IMR-90 (cell line): ENCODE measurements at regions not wholly inside any gene's neighbourhood (a gene's known extent, or its start where the extent isn't known, plus 50 kb on each side); places are given as distances from the start of the nearest gene placed in this dataset.

Experiments
- ATAC-seq: fragments of 200-7000 bp; cut with Tn5 transposase; 2 replicates; pipeline ENCODE4 v1.9.1; 2020; ENCODE audit warnings: low read depth, mild to moderate bottlenecking, moderate library complexity
- BruUV-seq: library from RNA; stranded (reverse); fragments of 400-500 nt; replicated peaks from 2 replicates; lab custom pipeline; 2021; lab: Mats Ljungman, UMichigan
- CTCF ChIA-PET: fragments of 300-600 bp; formaldehyde crosslinking; extraction: SDS; loops from one replicate; lab custom pipeline; 2021; ENCODE audit warnings: antibody characterized with exemption; lab: Yijun Ruan, JAX
- POLR2A ChIA-PET: fragments of 300-600 bp; sonication (Branson Sonifier 250); formaldehyde crosslinking; loops from one replicate; lab custom pipeline; 2022; ENCODE audit warnings: antibody characterized with exemption; ENCODE audit not compliant: unreplicated experiment; lab: Charles Lee
- DNase-seq: peaks from one replicate; pipeline ENCODE4 v3.0.0; 2013
- H2AFZ ChIP-seq: replicated peaks from 2 replicates; pipeline ENCODE3; 2013; ENCODE audit warnings: low read length, mild to moderate bottlenecking; ENCODE audit not compliant: poor library complexity
- H2AK5ac ChIP-seq: 2 replicates; pipeline ENCODE4 v1.6.1; 2013; ENCODE audit warnings: low read depth, low read length, inconsistent platforms
- H2AK9ac ChIP-seq: replicated peaks from 2 replicates; pipeline ENCODE3; 2013; ENCODE audit warnings: mild to moderate bottlenecking, low read depth, low read length, moderate library complexity; ENCODE audit not compliant: poor library complexity
- H2BK120ac ChIP-seq: 2 replicates; pipeline ENCODE4 v1.6.1; 2013; ENCODE audit warnings: low read depth, low read length, inconsistent platforms
- H2BK15ac ChIP-seq: 3 replicates; pipeline ENCODE4 v1.6.1; 2013; ENCODE audit warnings: low read depth, low read length, inconsistent platforms
- H2BK20ac ChIP-seq: 2 replicates; pipeline ENCODE4 v1.6.1; 2013; ENCODE audit warnings: low read depth, mild to moderate bottlenecking, inconsistent platforms, low read length, moderate library complexity
- H2BK5ac ChIP-seq: 2 replicates; pipeline ENCODE4 v1.6.1; 2013; ENCODE audit warnings: mild to moderate bottlenecking, low read depth, low read length, inconsistent platforms; ENCODE audit not compliant: poor library complexity, severe bottlenecking
- H3K14ac ChIP-seq: replicated peaks from 2 replicates; pipeline ENCODE4 v1.6.1; 2013; ENCODE audit warnings: low read depth, low read length, inconsistent platforms
- H3K18ac ChIP-seq: 2 replicates; pipeline ENCODE4 v1.6.1; 2013; ENCODE audit warnings: low read depth, low read length, control low read depth
- H3K23ac ChIP-seq: 2 replicates; pipeline ENCODE4 v1.6.1; 2013; ENCODE audit warnings: low read depth, low read length, inconsistent platforms
- H3K27ac ChIP-seq: 2 replicates; pipeline ENCODE4 v1.5.1; 2013; ENCODE audit warnings: mild to moderate bottlenecking, control low read depth, low read length; ENCODE audit not compliant: insufficient read depth
- H3K27me3 ChIP-seq: 2 replicates; pipeline ENCODE4 v1.6.1; 2013; ENCODE audit warnings: low read length; ENCODE audit not compliant: control insufficient read depth, insufficient read depth
- H3K36me3 ChIP-seq: 2 replicates; pipeline ENCODE4 v1.6.1; 2013; ENCODE audit warnings: low read length, mixed read lengths; ENCODE audit not compliant: control insufficient read depth, insufficient read depth
- H3K4ac ChIP-seq: 2 replicates; pipeline ENCODE4 v1.6.1; 2013; ENCODE audit warnings: low read depth, low read length, inconsistent platforms
- H3K4me1 ChIP-seq: 2 replicates; pipeline ENCODE4 v1.6.1; 2013; ENCODE audit warnings: low read length, mixed read lengths; ENCODE audit not compliant: control insufficient read depth, insufficient read depth
- H3K4me2 ChIP-seq: 2 replicates; pipeline ENCODE4 v1.6.1; 2013; ENCODE audit warnings: low read depth, mild to moderate bottlenecking, control low read depth, low read length, moderate library complexity
- H3K4me3 ChIP-seq: 2 replicates; pipeline ENCODE4 v1.5.1; 2013; ENCODE audit warnings: low read depth, mild to moderate bottlenecking, control low read depth, low read length, moderate library complexity; ENCODE audit not compliant: insufficient read depth
- H3K56ac ChIP-seq: 2 replicates; pipeline ENCODE4 v1.6.1; 2013; ENCODE audit warnings: low read length, inconsistent platforms; ENCODE audit not compliant: insufficient read depth; ENCODE audit errors: extremely low read depth
- H3K79me1 ChIP-seq, 2 experiments: 2 replicates each; pipeline ENCODE4 v1.6.1; 2013; ENCODE audit warnings: low read length in 2 of 2, inconsistent platforms in 1 of 2, low read depth in 1 of 2
- H3K9ac ChIP-seq: 2 replicates; pipeline ENCODE4 v1.6.1; 2013; ENCODE audit warnings: low read depth, low read length, control low read depth
- H3K9me1 ChIP-seq: 2 replicates; pipeline ENCODE4 v1.6.1; 2013; ENCODE audit warnings: low read length, inconsistent platforms; ENCODE audit not compliant: insufficient read depth
- H3K9me3 ChIP-seq: 2 replicates; pipeline ENCODE4 v1.6.1; 2013; ENCODE audit warnings: low read length; ENCODE audit not compliant: control insufficient read depth, insufficient read depth
- H4K20me1 ChIP-seq: 2 replicates; pipeline ENCODE4 v1.6.1; 2013; ENCODE audit warnings: low read length, inconsistent platforms; ENCODE audit not compliant: insufficient read depth
- H4K5ac ChIP-seq: 2 replicates; pipeline ENCODE4 v1.6.1; 2013; ENCODE audit warnings: mild to moderate bottlenecking, low read depth, low read length, control low read depth
- H4K8ac ChIP-seq, 2 experiments: 2 replicates each; pipeline ENCODE4 v1.6.1; 2013; ENCODE audit warnings: low read depth in 2 of 2, low read length in 2 of 2, control low read depth in 1 of 2, inconsistent platforms in 1 of 2
- H4K91ac ChIP-seq: 2 replicates; pipeline ENCODE4 v1.6.1; 2013; ENCODE audit warnings: low read depth, low read length, inconsistent platforms; ENCODE audit not compliant: insufficient read depth
- BHLHE40 ChIP-seq: fragments of 150-350 bp; IDR thresholded peaks from 2 replicates; pipeline ENCODE4 v1.6.1; 2016; ENCODE audit warnings: mild to moderate bottlenecking, low read depth, low read length
- CEBPB ChIP-seq: IDR thresholded peaks from 2 replicates; pipeline ENCODE4 v1.6.1; 2012; ENCODE audit warnings: low read depth, low read length, improper control_type of control experiment
- CHD1 ChIP-seq: IDR thresholded peaks from 2 replicates; pipeline ENCODE4 v1.6.1; 2012; ENCODE audit warnings: low read depth, low read length, improper control_type of control experiment
- CTCF ChIP-seq: conservative IDR thresholded peaks from 2 replicates; pipeline ENCODE4 v1.5.1; 2012; ENCODE audit warnings: mild to moderate bottlenecking, low read depth, low read length, improper control_type of control experiment
- ELK1 ChIP-seq: fragments of 150-350 bp; IDR thresholded peaks from 2 replicates; pipeline ENCODE4 v1.6.1; 2016; ENCODE audit warnings: low read depth, mild to moderate bottlenecking, low read length, moderate library complexity, borderline replicate concordance
- FOS ChIP-seq: fragments of 150-350 bp; IDR thresholded peaks from 2 replicates; pipeline ENCODE4 v1.6.1; 2016; ENCODE audit warnings: low read depth, low read length
- MAFK ChIP-seq: IDR thresholded peaks from 2 replicates; pipeline ENCODE4 v1.6.1; 2012; ENCODE audit warnings: low read depth, low read length, improper control_type of control experiment
- MAZ ChIP-seq: IDR thresholded peaks from 2 replicates; pipeline ENCODE4 v1.6.1; 2012; ENCODE audit warnings: low read depth, mild to moderate bottlenecking, low read length, improper control_type of control experiment, moderate library complexity, borderline replicate concordance
- MXI1 ChIP-seq: IDR thresholded peaks from 2 replicates; pipeline ENCODE4 v1.6.1; 2012; ENCODE audit warnings: low read depth, mild to moderate bottlenecking, low read length, moderate library complexity, borderline replicate concordance
- NFE2L2 ChIP-seq: fragments of 150-350 bp; IDR thresholded peaks from 2 replicates; pipeline ENCODE4 v1.6.1; 2016; ENCODE audit warnings: low read depth, mild to moderate bottlenecking, low read length
- POLR2A ChIP-seq: IDR thresholded peaks from 2 replicates; pipeline ENCODE4 v1.6.1; 2012; ENCODE audit warnings: mild to moderate bottlenecking, low read depth, low read length
- RAD21 ChIP-seq: IDR thresholded peaks from 2 replicates; pipeline ENCODE4 v1.6.1; 2012; ENCODE audit warnings: low read length, improper control_type of control experiment
- RCOR1 ChIP-seq: IDR thresholded peaks from 2 replicates; pipeline ENCODE4 v1.6.1; 2012; ENCODE audit warnings: mild to moderate bottlenecking, low read length, improper control_type of control experiment; ENCODE audit not compliant: insufficient replicate concordance
- RFX5 ChIP-seq: IDR thresholded peaks from 2 replicates; pipeline ENCODE4 v1.8.0; 2012; ENCODE audit warnings: low read depth, mild to moderate bottlenecking, low read length, moderate library complexity
- SMC3 ChIP-seq: fragments of 150-350 bp; IDR thresholded peaks from 2 replicates; pipeline ENCODE4 v1.6.1; 2016; ENCODE audit warnings: low read depth, mild to moderate bottlenecking, antibody characterized with exemption, low read length, moderate library complexity
- USF2 ChIP-seq: fragments of 150-350 bp; IDR thresholded peaks from 2 replicates; pipeline ENCODE4 v1.6.1; 2017; ENCODE audit warnings: mild to moderate bottlenecking, antibody characterized with exemption, low read length, low read depth
- WGBS, 2 experiments: methylation state at CpG; one replicate each; pipeline versions ENCODE4 v1.1.5 to v1.1.7; 2013; ENCODE audit warnings: missing lambda C conversion rate in 2 of 2; ENCODE audit not compliant: insufficient read length in 1 of 2; ENCODE audit errors: extremely low coverage in 2 of 2; 5-methylcytosine and 5-hydroxymethylcytosine counted together
- dilution Hi-C: fragments of 300-500 bp; cut with HindIII; formaldehyde crosslinking; loops from one replicate; pipeline ENCODE4 v1.14.3; 2018; ENCODE audit warnings: low sequenced_read_pairs; ENCODE audit not compliant: unreplicated experiment
- in situ Hi-C: fragments of 300-500 bp; cut with MboI; formaldehyde crosslinking; loops from 3 replicates; pipeline ENCODE4 v1.14.3; 2019; ENCODE audit warnings: low sequenced_read_pairs, inconsistent platforms, mixed read lengths
- intact Hi-C: fragments of 100-400 bp; cut with micrococcal nuclease; formaldehyde crosslinking; loops from 2 replicates; pipeline ENCODE4 v1.10.0; 2022

- POLR2A ChIA-PET, result no interaction called here
- no peak overlapping the region for H3K4me2 ChIP-seq
- H2AK5ac ChIP-seq, result no peak overlapping the region
- no peak for TF ChIP-seq CEBPB
- no peak for TF ChIP-seq MXI1
- TF ChIP-seq CTCF, result no peak
- TF ChIP-seq MAZ, result no peak
- no peak for TF ChIP-seq BHLHE40
- TF ChIP-seq SMC3, result no peak
- TF ChIP-seq USF2, result no peak
- TF ChIP-seq FOS, result no peak
- no peak for TF ChIP-seq POLR2A
- no peak for TF ChIP-seq CHD1
- TF ChIP-seq RFX5, result no peak
- no peak for TF ChIP-seq NFE2L2
- TF ChIP-seq RCOR1, result no peak
- no peak for TF ChIP-seq RAD21
- no peak for TF ChIP-seq ELK1
- TF ChIP-seq MAFK, result no peak
- no peak overlapping the region for H2AFZ ChIP-seq
- ATAC-seq (no peak), DNase-seq (no peak)
- no peak overlapping the region for H3K4ac ChIP-seq
- no peak overlapping the region for H2AK9ac ChIP-seq
- no peak overlapping the region for H4K91ac ChIP-seq
- no peaks in the 10 kb centered on the region for H4K20me1 ChIP-seq
- H3K36me3 ChIP-seq, result no peaks in the 10 kb centered on the region
- dilution Hi-C loops (no loop called here), intact Hi-C loops (no loop called here), in situ Hi-C loops (no loop called here)
- H3K27me3 ChIP-seq, result peaks cover 6% of the 10 kb centered on the region
- H3K23ac ChIP-seq, result no peak overlapping the region
- CTCF ChIA-PET, result no interaction called here
- WGBS, 2 experiments, result no CpG with 5 or more reads among the region's 2 CpGs
- no peak overlapping the region for H3K56ac ChIP-seq
- no TSS peak for BruUV-seq
- H2BK20ac ChIP-seq, result no peak overlapping the region
- no peak overlapping the region for H4K8ac ChIP-seq
- H3K14ac ChIP-seq, result no peak overlapping the region
- no peaks in the 10 kb centered on the region for H3K9me3 ChIP-seq
- H2BK120ac ChIP-seq, result no peak overlapping the region
- H4K5ac ChIP-seq, result no peak overlapping the region
- H3K27ac ChIP-seq, result no peak overlapping the region
- H3K9me1 ChIP-seq, result no peaks in the 10 kb centered on the region
- no peaks in the 10 kb centered on the region for H3K4me1 ChIP-seq
- H3K9ac ChIP-seq, result no peak overlapping the region
- no peak overlapping the region for H2BK5ac ChIP-seq
- H3K4me3 ChIP-seq, result no peak overlapping the region
- no peak overlapping the region for H2BK15ac ChIP-seq
- no peaks in the 10 kb centered on the region for H3K79me1 ChIP-seq
- H3K18ac ChIP-seq, result no peak overlapping the region
Measured at GRCh38 chr2:234322766-234323465, 174.0 kb downstream of the ARL4C start.
